Adrenal gland (tissue), 9 donors: ENCODE measurements at regions not wholly inside any gene's neighbourhood (a gene's known extent, or its start where the extent isn't known, plus 50 kb on each side); places are given as distances from the start of the nearest gene placed in this dataset.
A peak's percentile ranks its signal among the peaks of the same experiment; 100 is the strongest.

Experiments
- DNase-seq, 7 donors: peaks; one replicate each; pipeline ENCODE4 v3.0.0-alpha.2; 2019 to 2020
- H3K27ac ChIP-seq, 5 donors: fragments of 200-600 bp; sonication (generic) in 4 of 5; 1 replicate in 3 of 5; 2 replicates in 2 of 5; pipeline versions ENCODE4 v1.5.1 to v1.8.0; 2016 to 2020; ENCODE audit warnings: mild to moderate bottlenecking in 1 of 5
- H3K27me3 ChIP-seq: fragments of 200-600 bp; 2 replicates; pipeline ENCODE4 v1.8.0; 2021
- H3K36me3 ChIP-seq, 2 donors: fragments of 200-600 bp; replicated peaks in 1 of 2; 1 replicate in 1 of 2; 2 replicates in 1 of 2; pipeline versions ENCODE4 v1.5.1 to v1.8.0; 2018 to 2022
- H3K4me1 ChIP-seq, 2 donors: fragments of 200-600 bp; replicated peaks in 1 of 2; 1 replicate in 1 of 2; 2 replicates in 1 of 2; pipeline versions ENCODE4 v1.5.1 to v1.8.0; 2018 to 2021
- H3K4me3 ChIP-seq, 4 donors: fragments of 200-600 bp; sonication (generic) in 3 of 4; one replicate each; pipeline ENCODE4 v1.5.1; 2016 to 2018
- H3K9me3 ChIP-seq, 3 donors: fragments of 200-600 bp; sonication (generic) in 1 of 3; replicated peaks in 1 of 3; 1 replicate in 2 of 3; 2 replicates in 1 of 3; pipeline versions ENCODE4 v1.5.1 to v1.8.0; 2016 to 2021
- POLR2A ChIP-seq, 2 donors: fragments of 450-650 bp; IDR thresholded peaks; one replicate each; pipeline ENCODE4 v1.6.1; 2017; ENCODE audit warnings: antibody characterized with exemption in 2 of 2, mild to moderate bottlenecking in 2 of 2, moderate library complexity in 1 of 2
- WGBS, 4 donors: extraction: QIAGEN DNeasy Blood & Tissue Kit in 2 of 4; methylation state at CpG; one replicate each; pipeline versions ENCODE4 v1.1.5 to v1.1.7; 2013 to 2017; 5-methylcytosine and 5-hydroxymethylcytosine counted together
- intact Hi-C, 2 donors: fragments of 100-400 bp; cut with DNase I; formaldehyde crosslinking; loops; one replicate each; pipeline versions ENCODE4 v1.14.1 to v1.15.0; 2022 to 2023
- TF ChIP-seq, protein P1 (sequence below), 6 experiments: fragments of 450-650 bp in 4 of 6; fragments of 200-600 bp in 2 of 6; sonication (generic) in 1 of 6; IDR thresholded peaks; 1 replicate in 5 of 6; 2 replicates in 1 of 6; pipeline versions ENCODE4 v1.5.1 to v1.8.0; 2016 to 2021; ENCODE audit warnings: antibody characterized with exemption in 6 of 6, mild to moderate bottlenecking in 2 of 6, moderate library complexity in 1 of 6
- donor health status: healthy with polysubstance abuse.
- donor health status: Bipolar disorder and iron deficiency.
- donor health status: DM: yes; HTN: yes; CAD: no.
- donor health status: DM: no; HTN: no; CAD: no.
- donor health status: DM: no; HTN: no; CAD: no.

DNA sequence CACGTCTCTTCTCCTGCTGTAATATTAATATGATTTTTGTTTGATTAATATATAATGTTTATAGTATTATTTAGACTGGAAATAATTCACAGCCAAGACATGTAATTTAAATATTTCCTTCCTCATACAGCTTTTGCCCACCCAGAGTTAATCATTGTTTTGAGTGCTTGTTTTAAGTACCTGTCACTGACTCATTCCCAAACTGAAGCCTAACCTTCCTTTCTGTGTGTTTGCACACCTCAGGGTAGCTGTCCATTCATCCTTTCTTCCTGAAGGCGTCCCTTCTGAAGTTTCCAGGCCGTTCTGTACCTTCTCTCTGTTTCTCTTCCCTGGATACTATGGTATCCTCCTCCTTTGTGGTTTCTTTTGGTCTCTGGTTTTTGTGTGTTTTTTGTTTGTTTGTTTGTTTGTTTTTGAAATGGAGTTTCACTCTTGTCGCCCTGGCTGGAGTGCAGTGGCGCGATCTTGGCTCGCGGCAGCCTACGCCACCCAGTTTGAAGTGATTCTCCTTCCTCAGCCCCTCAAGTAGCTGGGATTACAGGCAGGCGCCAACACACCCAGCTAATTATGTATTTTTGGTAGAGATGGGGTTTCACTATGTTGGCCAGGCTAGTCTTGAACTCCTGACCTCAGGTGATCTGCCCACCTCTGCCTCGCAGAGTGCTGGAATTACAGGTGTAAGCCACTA is 312.4 kb downstream of the DOCK8 start:
- H3K4me3 ChIP-seq, result no peak overlapping the region
- WGBS, 4 donors, result 88 to 95% (median 92%) methylated on average over 11 of the region's 11 CpGs

DNA sequence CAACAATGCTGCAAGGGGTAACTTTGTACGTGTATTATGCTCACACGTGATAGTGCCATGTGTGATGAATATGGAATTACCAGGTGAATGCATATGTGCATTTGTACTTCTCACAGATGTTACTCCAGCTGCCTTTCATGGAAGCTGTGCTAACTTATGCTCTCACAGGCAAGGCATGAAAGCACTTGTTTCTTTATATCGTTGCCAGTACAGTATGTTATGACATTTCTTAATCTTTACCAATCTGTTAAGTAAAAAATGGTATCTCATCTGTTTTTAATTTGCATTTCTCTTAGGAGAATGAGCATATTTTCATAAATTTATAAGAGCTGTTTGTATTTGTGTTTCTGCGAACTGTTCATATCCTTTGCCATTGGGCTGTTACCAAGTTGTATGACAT is 311.8 kb upstream of the DMRT1 start:
- intact Hi-C loops, result no loop called here

More for the DNA sequence above, 312.4 kb downstream of the DOCK8 start:
- Histone ChIP-seq H3K9me3 (no peaks in the 10 kb centered on the region), H3K36me3 (no peaks in the 10 kb centered on the region), H3K27me3 (no peaks in the 10 kb centered on the region), H3K27ac (no peak overlapping the region), H3K4me1 (no peaks in the 10 kb centered on the region)
- no peak for DNase-seq
- TF ChIP-seq, protein P1, sequence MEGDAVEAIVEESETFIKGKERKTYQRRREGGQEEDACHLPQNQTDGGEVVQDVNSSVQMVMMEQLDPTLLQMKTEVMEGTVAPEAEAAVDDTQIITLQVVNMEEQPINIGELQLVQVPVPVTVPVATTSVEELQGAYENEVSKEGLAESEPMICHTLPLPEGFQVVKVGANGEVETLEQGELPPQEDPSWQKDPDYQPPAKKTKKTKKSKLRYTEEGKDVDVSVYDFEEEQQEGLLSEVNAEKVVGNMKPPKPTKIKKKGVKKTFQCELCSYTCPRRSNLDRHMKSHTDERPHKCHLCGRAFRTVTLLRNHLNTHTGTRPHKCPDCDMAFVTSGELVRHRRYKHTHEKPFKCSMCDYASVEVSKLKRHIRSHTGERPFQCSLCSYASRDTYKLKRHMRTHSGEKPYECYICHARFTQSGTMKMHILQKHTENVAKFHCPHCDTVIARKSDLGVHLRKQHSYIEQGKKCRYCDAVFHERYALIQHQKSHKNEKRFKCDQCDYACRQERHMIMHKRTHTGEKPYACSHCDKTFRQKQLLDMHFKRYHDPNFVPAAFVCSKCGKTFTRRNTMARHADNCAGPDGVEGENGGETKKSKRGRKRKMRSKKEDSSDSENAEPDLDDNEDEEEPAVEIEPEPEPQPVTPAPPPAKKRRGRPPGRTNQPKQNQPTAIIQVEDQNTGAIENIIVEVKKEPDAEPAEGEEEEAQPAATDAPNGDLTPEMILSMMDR (IDR thresholded peaks at IDR 0.05), result no peak
- TF ChIP-seq POLR2A (IDR thresholded peaks at IDR 0.05), result no peak
- intact Hi-C loops, result no loop called here

DNA sequence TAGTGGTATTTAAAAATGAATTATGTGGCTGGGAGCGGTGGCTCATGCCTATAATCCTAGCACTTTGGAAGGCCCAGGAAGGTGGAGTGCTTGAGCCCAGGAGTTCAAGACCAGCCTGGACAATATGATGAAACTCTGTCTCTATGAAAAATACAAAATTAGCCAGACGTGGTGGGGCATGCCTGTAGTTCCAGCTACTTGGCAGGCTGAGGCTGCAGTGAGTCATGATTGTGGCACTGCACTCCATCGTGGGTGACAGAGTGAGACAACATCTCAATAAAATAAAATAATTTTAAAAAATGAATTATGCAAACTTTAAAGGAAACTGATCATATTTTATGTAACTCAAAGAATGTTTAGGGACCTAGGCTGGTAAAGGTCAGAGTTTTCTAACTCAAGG is 310.8 kb upstream of the DMRT1 start:
- intact Hi-C loops, result no loop called here
- H3K9me3 ChIP-seq, result no peaks in the 10 kb centered on the region
- H3K27me3 ChIP-seq, result no peaks in the 10 kb centered on the region
- DNase-seq, result peak; percentile 27 to 68 (median 64)
- H3K36me3 ChIP-seq, result no peaks in the 10 kb centered on the region
- H3K27ac ChIP-seq, result no peak overlapping the region
- H3K4me1 ChIP-seq, result peaks cover 4 to 5% of the 10 kb centered on the region in 2 donors
- no peak for TF ChIP-seq POLR2A (IDR thresholded peaks at IDR 0.05)
- TF ChIP-seq, protein P1 (IDR thresholded peaks at IDR 0.05), result no peak
- no peak overlapping the region for H3K4me3 ChIP-seq
- 36 to 47% (median 43%) methylated on average over 3 of the region's 3 CpGs for WGBS, 4 donors

More for the DNA sequence above, 311.8 kb upstream of the DMRT1 start:
- Histone ChIP-seq H3K36me3 (no peaks in the 10 kb centered on the region), H3K4me3 (no peak overlapping the region), H3K9me3 (no peaks in the 10 kb centered on the region), H3K27ac (no peak overlapping the region), H3K27me3 (no peaks in the 10 kb centered on the region), H3K4me1 (no peaks in the 10 kb centered on the region)
- DNase-seq, result no peak
- WGBS, 4 donors, result 89 to 95% (median 92%) methylated on average over 4 of the region's 4 CpGs
- no peak for TF ChIP-seq POLR2A (IDR thresholded peaks at IDR 0.05)
- TF ChIP-seq, protein P1 (IDR thresholded peaks at IDR 0.05), result no peak

DNA sequence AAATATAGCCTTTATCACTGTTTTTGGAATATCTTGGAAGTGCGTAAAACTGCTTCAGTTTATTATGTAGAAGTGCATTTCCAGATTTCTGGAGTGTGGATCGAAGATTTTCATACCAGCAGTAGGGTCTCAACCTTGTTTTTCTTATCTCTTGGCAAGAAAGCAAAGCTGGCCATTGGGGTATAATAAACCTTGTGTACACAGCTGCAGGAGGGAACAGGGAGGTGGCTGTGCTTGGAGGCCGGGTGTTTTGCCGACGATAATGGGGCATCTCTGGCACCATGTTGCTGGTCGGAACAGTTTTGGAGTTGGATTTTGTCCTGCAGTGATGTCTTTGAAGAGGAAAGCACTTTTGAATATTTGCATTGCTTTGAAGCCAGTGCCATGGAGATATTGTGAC is 308.8 kb upstream of the DMRT1 start:
- intact Hi-C loops, result no loop called here
- Histone ChIP-seq H3K4me3 (no peak overlapping the region), H3K27ac (no peak overlapping the region), H3K9me3 (no peaks in the 10 kb centered on the region), H3K4me1 (peaks cover 4 to 5% of the 10 kb centered on the region in 2 donors), H3K36me3 (no peaks in the 10 kb centered on the region), H3K27me3 (no peaks in the 10 kb centered on the region)
- no peak for TF ChIP-seq POLR2A (IDR thresholded peaks at IDR 0.05)
- TF ChIP-seq, protein P1 (IDR thresholded peaks at IDR 0.05), result no peak
- WGBS, 4 donors, result 67 to 80% (median 76%) methylated on average over 6 of the region's 6 CpGs
- DNase-seq, result no peak
